PC-3 (cell line): ENCODE measurements at regions not wholly inside any gene's neighbourhood (a gene's known extent, or its start where the extent isn't known, plus 50 kb on each side); places are given as distances from the start of the nearest gene placed in this dataset.

Source experiments
- CTCF ChIP-seq: fragments of 300-600 bp; sonication (generic); conservative IDR thresholded peaks from 2 replicates; pipeline ENCODE4 v1.5.1; 2017; ENCODE audit warnings: antibody characterized with exemption, low read depth, mild to moderate bottlenecking, low read length
- EZH2 ChIP-seq: fragments of 300-600 bp; sonication (generic); IDR thresholded peaks from one replicate; pipeline ENCODE4 v1.6.1; 2017; ENCODE audit warnings: antibody characterized with exemption, mild to moderate bottlenecking, low read length; ENCODE audit not compliant: unreplicated experiment

- TF ChIP-seq CTCF (no peak), EZH2 (no peak)
Measured at GRCh38 chr4:173457893-173458292, 59.0 kb upstream of the SCRG1 start.
